GM19467 (cell line): ENCODE measurements at regions not wholly inside any gene's neighbourhood (a gene's known extent, or its start where the extent isn't known, plus 50 kb on each side); places are given as distances from the start of the nearest gene placed in this dataset.

Experiments used
- ATAC-seq: cut with Tn5 transposase; IDR thresholded peaks from one replicate; pipeline ENCODE4 v1.9.1; 2021; ENCODE audit warnings: mild to moderate bottlenecking, moderate library complexity; ENCODE audit not compliant: unreplicated experiment

GRCh38 chr3:144067059-144067458, 95.4 kb downstream of the DIPK2A start:
- ATAC-seq, result no peak

GRCh38 chr3:144073698-144074097, 102.1 kb downstream of the DIPK2A start:
- ATAC-seq, result no peak

GRCh38 chr3:144079634-144080033, 108.0 kb downstream of the DIPK2A start:
- no peak for ATAC-seq

- ATAC-seq, result no peak
Observed at GRCh38 chr3:144084929-144085328, 113.3 kb downstream of the DIPK2A start.

GRCh38 chr3:144085964-144086363, 114.3 kb downstream of the DIPK2A start:
- no peak for ATAC-seq

- ATAC-seq, result no peak
Observed at GRCh38 chr3:144096016-144096415, 124.4 kb downstream of the DIPK2A start.

GRCh38 chr3:144097163-144097562, 125.5 kb downstream of the DIPK2A start:
- no peak for ATAC-seq

- ATAC-seq, result no peak
Observed at GRCh38 chr3:144098691-144099090, 127.1 kb downstream of the DIPK2A start.

- ATAC-seq, result no peak
Observed at GRCh38 chr3:144102421-144102820, 130.8 kb downstream of the DIPK2A start.

- ATAC-seq, result no peak
Observed at GRCh38 chr3:144104186-144104585, 132.6 kb downstream of the DIPK2A start.

- no peak for ATAC-seq
Observed at GRCh38 chr3:144104679-144105078, 133.1 kb downstream of the DIPK2A start.

GRCh38 chr3:144105542-144105941, 133.9 kb downstream of the DIPK2A start:
- no peak for ATAC-seq

GRCh38 chr3:144106970-144107369, 135.3 kb downstream of the DIPK2A start:
- no peak for ATAC-seq

- no peak for ATAC-seq
Observed at GRCh38 chr3:144107923-144108322, 136.3 kb downstream of the DIPK2A start.

- ATAC-seq, result peak; percentile 95
Observed at GRCh38 chr3:144109944-144110343, 138.3 kb downstream of the DIPK2A start.

- no peak for ATAC-seq
Observed at GRCh38 chr3:144112036-144112435, 140.4 kb downstream of the DIPK2A start.

- ATAC-seq, result no peak
Observed at GRCh38 chr3:144112437-144112836, 140.8 kb downstream of the DIPK2A start.

- no peak for ATAC-seq
Observed at GRCh38 chr3:144114767-144115166, 143.1 kb downstream of the DIPK2A start.

GRCh38 chr3:144119633-144120032, 148.0 kb downstream of the DIPK2A start:
- ATAC-seq, result no peak

- ATAC-seq, result no peak
Observed at GRCh38 chr3:144121661-144122060, 150.0 kb downstream of the DIPK2A start.

- no peak for ATAC-seq
Observed at GRCh38 chr3:144127014-144127413, 155.4 kb downstream of the DIPK2A start.

- peak; percentile 26 for ATAC-seq
Observed at GRCh38 chr3:144127700-144128099, 156.1 kb downstream of the DIPK2A start.

GRCh38 chr3:144128108-144128892, 156.7 kb downstream of the DIPK2A start:
- peak; percentile 99 for ATAC-seq
